H1 (cell line): ENCODE measurements at regions not wholly inside any gene's neighbourhood (a gene's known extent, or its start where the extent isn't known, plus 50 kb on each side); places are given as distances from the start of the nearest gene placed in this dataset.

Source experiments
- CTCF ChIA-PET: fragments of 300-600 bp; sonication (Branson Sonifier 250); formaldehyde crosslinking; loops from one replicate; lab custom pipeline; 2021; ENCODE audit not compliant: partially characterized antibody; lab: Charles Lee
- POLR2A ChIA-PET: fragments of 300-600 bp; sonication (Branson Sonifier 250); formaldehyde crosslinking; loops from one replicate; lab custom pipeline; 2021; ENCODE audit warnings: inconsistent platforms; ENCODE audit not compliant: partially characterized antibody; lab: Charles Lee
- DNase-seq, 2 experiments: peaks; one replicate each; pipeline versions ENCODE4 v3.0.0 to v3.0.0-alpha.2; 2010 to 2022; ENCODE audit warnings: low spot score in 2 of 2, low read depth in 1 of 2, mixed read lengths in 1 of 2
- FAIRE-seq: peaks from 2 replicates; lab custom pipeline; 2011; peaks lifted over from hg19 to GRCh38; lab: Jason Lieb, UNC
- H2AFZ ChIP-seq: 2 replicates; pipeline ENCODE4 v1.8.1; 2012; ENCODE audit warnings: low read length, inconsistent platforms
- H2AK5ac ChIP-seq: 2 replicates; pipeline ENCODE4 v1.6.1; 2013; ENCODE audit warnings: low read depth, low read length
- H2BK120ac ChIP-seq: replicated peaks from 2 replicates; pipeline ENCODE3; 2013; ENCODE audit warnings: low read depth, low read length, inconsistent platforms
- H2BK12ac ChIP-seq: 2 replicates; pipeline ENCODE4 v1.6.1; 2013; ENCODE audit warnings: low read depth, low read length
- H2BK15ac ChIP-seq: 2 replicates; pipeline ENCODE4 v1.6.1; 2013; ENCODE audit warnings: low read length
- H2BK20ac ChIP-seq: 2 replicates; pipeline ENCODE4 v1.6.1; 2013; ENCODE audit warnings: low read length
- H2BK5ac ChIP-seq: 2 replicates; pipeline ENCODE4 v1.6.1; 2013; ENCODE audit warnings: low read depth, low read length
- H3K14ac ChIP-seq: 2 replicates; pipeline ENCODE4 v1.6.1; 2013; ENCODE audit warnings: inconsistent platforms; ENCODE audit not compliant: insufficient read length
- H3K18ac ChIP-seq: 2 replicates; pipeline ENCODE4 v1.6.1; 2013; ENCODE audit warnings: low read length; ENCODE audit errors: extremely low read depth
- H3K23ac ChIP-seq: 2 replicates; pipeline ENCODE4 v1.6.1; 2013; ENCODE audit warnings: inconsistent platforms; ENCODE audit not compliant: insufficient read length
- H3K23me2 ChIP-seq: 2 replicates; pipeline ENCODE4 v1.6.1; 2013; ENCODE audit warnings: low read depth, low read length
- H3K27ac ChIP-seq: 2 replicates; pipeline ENCODE4 v1.6.1; 2011; ENCODE audit warnings: low read depth, low read length, inconsistent platforms
- H3K27me3 ChIP-seq, 4 experiments: replicated peaks in 1 of 4; 1 replicate in 1 of 4; 2 replicates in 3 of 4; pipeline versions ENCODE4 v1.6.1 to v1.8.1; 2011 to 2013; ENCODE audit warnings: low read length in 3 of 4, mild to moderate bottlenecking in 3 of 4, inconsistent platforms in 2 of 4, mixed read lengths in 2 of 4, moderate library complexity in 1 of 4; ENCODE audit not compliant: control insufficient read depth in 3 of 4, insufficient read depth in 3 of 4; ENCODE audit errors: extremely low read depth in 1 of 4
- H3K36me3 ChIP-seq, 4 experiments: 2 replicates each; pipeline versions ENCODE4 v1.6.1 to v1.8.1; 2011 to 2013; ENCODE audit warnings: mild to moderate bottlenecking in 4 of 4, low read length in 3 of 4, moderate library complexity in 2 of 4, control low read depth in 1 of 4, inconsistent platforms in 1 of 4; ENCODE audit not compliant: insufficient read depth in 4 of 4, control insufficient read depth in 2 of 4
- H3K4ac ChIP-seq: replicated peaks from 2 replicates; pipeline ENCODE3; 2013; ENCODE audit warnings: low read length, low read depth, mixed read lengths, inconsistent platforms; ENCODE audit not compliant: insufficient read length
- H3K4me1 ChIP-seq, 4 experiments: replicated peaks in 1 of 4; 1 replicate in 1 of 4; 2 replicates in 3 of 4; pipeline versions ENCODE4 v1.6.1 to v1.8.1; 2011 to 2013; ENCODE audit warnings: low read length in 3 of 4, inconsistent platforms in 2 of 4, mixed read lengths in 1 of 4; ENCODE audit not compliant: insufficient read depth in 4 of 4, control insufficient read depth in 3 of 4
- H3K4me2 ChIP-seq, 2 experiments: 2 replicates each; pipeline versions ENCODE4 v1.6.1 to v1.8.1; 2011 to 2013; ENCODE audit warnings: low read depth in 2 of 2, low read length in 2 of 2, control low read depth in 1 of 2, inconsistent platforms in 1 of 2, mild to moderate bottlenecking in 1 of 2; ENCODE audit not compliant: insufficient read depth in 1 of 2
- H3K4me3 ChIP-seq, 4 experiments: fragments of 200-600, 300-600 bp in 1 of 4; sonication (generic), shearing (Covaris generic), sonication (Bioruptor Twin) in 1 of 4; 2 replicates each; pipeline versions ENCODE4 v1.5.1 to v1.8.1; 2011 to 2016; ENCODE audit warnings: low read length in 4 of 4, low read depth in 3 of 4, control low read depth in 2 of 4, inconsistent platforms in 2 of 4, mild to moderate bottlenecking in 2 of 4, mixed read lengths in 1 of 4, moderate library complexity in 1 of 4; ENCODE audit not compliant: insufficient read depth in 2 of 4; ENCODE audit errors: extremely low read depth in 1 of 4
- H3K56ac ChIP-seq: replicated peaks from 2 replicates; pipeline ENCODE3; 2013; ENCODE audit warnings: low read depth, mild to moderate bottlenecking, mixed read lengths, low read length, inconsistent platforms; ENCODE audit not compliant: insufficient read length
- H3K79me1 ChIP-seq: 2 replicates; pipeline ENCODE4 v1.6.1; 2013; ENCODE audit warnings: low read depth, low read length, control low read depth
- H3K79me2 ChIP-seq, 2 experiments: 2 replicates each; pipeline versions ENCODE4 v1.6.1 to v1.8.1; 2012 to 2013; ENCODE audit warnings: low read length in 2 of 2, mild to moderate bottlenecking in 2 of 2, inconsistent platforms in 1 of 2; ENCODE audit not compliant: insufficient read depth in 2 of 2, control insufficient read depth in 1 of 2
- H3K9ac ChIP-seq, 4 experiments: replicated peaks in 1 of 4; 1 replicate in 1 of 4; 2 replicates in 3 of 4; pipeline versions ENCODE4 v1.6.1 to v1.8.1; 2011 to 2013; ENCODE audit warnings: low read depth in 3 of 4, low read length in 3 of 4, control low read depth in 2 of 4, mild to moderate bottlenecking in 2 of 4, moderate library complexity in 2 of 4, inconsistent platforms in 1 of 4; ENCODE audit errors: extremely low read depth in 1 of 4
- H3K9me3 ChIP-seq, 2 experiments: 2 replicates each; pipeline versions ENCODE4 v1.6.1 to v1.8.1; 2012 to 2013; ENCODE audit warnings: mild to moderate bottlenecking in 2 of 2, moderate library complexity in 2 of 2, control low read depth in 1 of 2, inconsistent platforms in 1 of 2, low read depth in 1 of 2, low read length in 1 of 2, mixed read lengths in 1 of 2; ENCODE audit not compliant: insufficient read depth in 2 of 2
- H4K20me1 ChIP-seq, 2 experiments: replicated peaks in 1 of 2; 2 replicates each; pipeline versions ENCODE3 to v1.8.1; 2011 to 2013; ENCODE audit warnings: inconsistent platforms in 2 of 2, low read length in 2 of 2, mild to moderate bottlenecking in 1 of 2; ENCODE audit not compliant: insufficient read depth in 2 of 2, control insufficient read depth in 1 of 2
- H4K5ac ChIP-seq: 2 replicates; pipeline ENCODE4 v1.6.1; 2013; ENCODE audit warnings: low read length, low read depth, mixed read lengths, inconsistent platforms; ENCODE audit not compliant: insufficient read length
- H4K8ac ChIP-seq: 2 replicates; pipeline ENCODE4 v1.8.0; 2013; ENCODE audit warnings: mild to moderate bottlenecking, moderate library complexity, low read length, inconsistent platforms; ENCODE audit not compliant: insufficient read depth; ENCODE audit errors: extremely low read depth
- H4K91ac ChIP-seq: replicated peaks from 2 replicates; pipeline ENCODE3; 2013; ENCODE audit warnings: low read length, mixed read lengths, inconsistent platforms; ENCODE audit not compliant: insufficient read length
- BACH1 ChIP-seq: IDR thresholded peaks from 2 replicates; pipeline ENCODE4 v1.6.1; 2012; ENCODE audit warnings: low read length, improper control_type of control experiment
- EP300 ChIP-seq, 2 experiments: IDR thresholded peaks; 1 replicate in 1 of 2; 2 replicates in 1 of 2; pipeline ENCODE4 v1.6.1; 2011 to 2012; ENCODE audit warnings: low read depth in 2 of 2, low read length in 2 of 2, mild to moderate bottlenecking in 2 of 2, borderline replicate concordance in 1 of 2, inconsistent platforms in 1 of 2, moderate library complexity in 1 of 2
- NANOG ChIP-seq: IDR thresholded peaks from 2 replicates; pipeline ENCODE4 v1.6.1; 2011; ENCODE audit warnings: low read length, low read depth, mild to moderate bottlenecking, inconsistent platforms; ENCODE audit not compliant: insufficient read depth, poor library complexity, severe bottlenecking
- SIX5 ChIP-seq: IDR thresholded peaks from 2 replicates; pipeline ENCODE4 v1.6.1; 2011; ENCODE audit warnings: mild to moderate bottlenecking, low read depth, low read length
- WGBS, 2 experiments: shearing (Covaris generic) in 1 of 2; methylation state at CpG; one replicate each; pipeline versions ENCODE4 v1.1.6 to v1.1.7; 2013 to 2015; ENCODE audit warnings: low lambda C conversion rate in 2 of 2, mixed read lengths in 2 of 2, inconsistent platforms in 1 of 2, low coverage in 1 of 2, missing lambda C conversion rate in 1 of 2; ENCODE audit not compliant: insufficient replicate concordance in 2 of 2, insufficient coverage in 1 of 2, insufficient read length in 1 of 2; ENCODE audit errors: extremely low coverage in 1 of 2, missing lambda C conversion rate in 1 of 2; 5-methylcytosine and 5-hydroxymethylcytosine counted together

- Histone ChIP-seq H2BK15ac (no peak overlapping the region), H3K56ac (no peak overlapping the region), H3K4me2 (no peak overlapping the region), H3K79me1 (no peaks in the 10 kb centered on the region), H4K91ac (no peak overlapping the region), H3K4me1 (peaks cover 0 to 5% (median 0%) of the 10 kb centered on the region in 4 experiments; a peak in 1 of 7 replicates), H4K5ac (no peak overlapping the region), H3K27me3 (no peaks in the 10 kb centered on the region; a peak in 1 of 7 replicates), H3K27ac (no peak overlapping the region), H3K9ac (no peak overlapping the region), H3K14ac (no peak overlapping the region), H4K20me1 (no peaks in the 10 kb centered on the region), H3K9me3 (no peaks in the 10 kb centered on the region), H3K23ac (no peak overlapping the region), H3K79me2 (no peaks in the 10 kb centered on the region), H3K4me3 (no peak overlapping the region), H2AFZ (no peak overlapping the region), H3K18ac (no peak overlapping the region), H2BK120ac (no peak overlapping the region), H3K23me2 (no peaks in the 10 kb centered on the region), H2BK5ac (no peak overlapping the region), H3K4ac (no peak overlapping the region), H2AK5ac (no peak overlapping the region), H2BK12ac (no peak overlapping the region), H4K8ac (no peak overlapping the region), H3K36me3 (no peaks in the 10 kb centered on the region), H2BK20ac (no peak overlapping the region)
- CTCF ChIA-PET: interaction anchor here (0.6 to 1.4 kb wide), 3 partner anchors 9 to 23 kb away, joined by 3 to 4 read pairs (median 3); no protein-coding TSS in a partner anchor
- TF ChIP-seq EP300 (IDR thresholded peaks at IDR 0.05; ENCODE audit: borderline replicate concordance in 1 of 2, low read depth in 2 of 2, low read length in 2 of 2) (no peak), BACH1 (no peak), SIX5 (no peak), NANOG (no peak)
- 96% methylated on average over 5 of the region's 5 CpGs; no CpG with 5 or more reads in 1 of the 2 experiments for WGBS, 2 experiments
- POLR2A ChIA-PET: no interaction called here
- DNase-seq (no peak), FAIRE-seq (no peak)
Observed at GRCh38 chr18:78785706-78786105, 193.9 kb upstream of the SALL3 start.
